Astrocyte of the spinal cord (primary cell): ENCODE measurements at regions not wholly inside any gene's neighbourhood (a gene's known extent, or its start where the extent isn't known, plus 50 kb on each side); places are given as distances from the start of the nearest gene placed in this dataset.

Experiments used
- DNase-seq: peaks from one replicate; pipeline ENCODE4 v3.0.0; 2011; ENCODE audit warnings: low read depth, low spot score
- H3K4me3 ChIP-seq: 2 replicates; pipeline ENCODE4 v1.5.1; 2011; ENCODE audit warnings: low read depth, mild to moderate bottlenecking, low read length, moderate library complexity
- in situ Hi-C: cut with HindIII; loops from 2 replicates; pipeline ENCODE4 v1.10.0; 2017; ENCODE audit warnings: low sequenced_read_pairs
- TF ChIP-seq, protein P1 (sequence below): IDR thresholded peaks from 2 replicates; pipeline ENCODE4 v1.5.1; 2012; ENCODE audit warnings: low read depth, mild to moderate bottlenecking, low read length, inconsistent platforms

DNA sequence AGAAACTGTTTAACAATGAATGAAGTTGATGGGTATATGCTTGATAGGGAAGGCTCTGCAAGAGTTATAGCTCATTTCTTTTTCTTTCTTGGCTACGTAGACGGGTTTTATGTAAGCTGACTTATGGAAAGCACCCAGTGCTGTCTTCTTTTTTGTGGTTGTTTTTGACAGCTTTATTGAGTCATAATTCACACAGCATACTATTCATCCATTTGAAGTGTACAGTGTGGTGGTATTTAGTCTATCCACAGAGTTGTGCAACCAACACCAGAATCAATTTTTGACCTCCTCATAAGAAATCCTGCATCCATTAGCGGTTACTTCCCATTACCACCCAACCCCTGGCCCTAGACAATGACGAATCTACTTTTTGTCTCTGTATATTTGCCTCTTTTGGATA lies 240.6 kb upstream of the KIAA1217 start:
- in situ Hi-C loops, result no loop called here
- TF ChIP-seq, protein P1, sequence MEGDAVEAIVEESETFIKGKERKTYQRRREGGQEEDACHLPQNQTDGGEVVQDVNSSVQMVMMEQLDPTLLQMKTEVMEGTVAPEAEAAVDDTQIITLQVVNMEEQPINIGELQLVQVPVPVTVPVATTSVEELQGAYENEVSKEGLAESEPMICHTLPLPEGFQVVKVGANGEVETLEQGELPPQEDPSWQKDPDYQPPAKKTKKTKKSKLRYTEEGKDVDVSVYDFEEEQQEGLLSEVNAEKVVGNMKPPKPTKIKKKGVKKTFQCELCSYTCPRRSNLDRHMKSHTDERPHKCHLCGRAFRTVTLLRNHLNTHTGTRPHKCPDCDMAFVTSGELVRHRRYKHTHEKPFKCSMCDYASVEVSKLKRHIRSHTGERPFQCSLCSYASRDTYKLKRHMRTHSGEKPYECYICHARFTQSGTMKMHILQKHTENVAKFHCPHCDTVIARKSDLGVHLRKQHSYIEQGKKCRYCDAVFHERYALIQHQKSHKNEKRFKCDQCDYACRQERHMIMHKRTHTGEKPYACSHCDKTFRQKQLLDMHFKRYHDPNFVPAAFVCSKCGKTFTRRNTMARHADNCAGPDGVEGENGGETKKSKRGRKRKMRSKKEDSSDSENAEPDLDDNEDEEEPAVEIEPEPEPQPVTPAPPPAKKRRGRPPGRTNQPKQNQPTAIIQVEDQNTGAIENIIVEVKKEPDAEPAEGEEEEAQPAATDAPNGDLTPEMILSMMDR, result no peak
- peak; percentile 0 for DNase-seq
- H3K4me3 ChIP-seq, result no peak overlapping the region

DNA sequence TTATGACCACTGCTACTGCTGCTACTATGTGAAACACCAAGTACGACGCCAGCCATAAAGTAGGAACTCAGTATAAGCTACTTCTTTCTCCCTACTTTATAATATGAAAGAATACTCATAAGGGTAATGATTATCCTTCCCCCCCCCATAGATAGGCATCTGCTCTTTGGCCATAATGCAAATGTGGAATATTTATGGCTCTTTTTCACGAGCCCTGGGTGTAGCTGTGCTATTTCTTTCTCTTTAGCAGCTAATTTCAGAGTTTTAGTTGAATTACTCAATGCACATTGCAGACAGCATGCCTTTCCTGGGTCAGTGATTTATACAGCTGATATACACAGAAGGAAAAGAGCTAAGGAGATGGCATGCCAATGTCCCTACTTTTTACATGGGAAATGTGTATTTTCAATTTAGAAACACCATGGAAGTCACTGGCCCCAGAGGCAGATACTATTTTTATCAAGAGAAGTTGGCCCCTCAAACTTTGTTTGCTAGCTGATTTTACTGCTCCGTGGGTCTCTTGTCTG lies 234.1 kb upstream of the KIAA1217 start:
- in situ Hi-C loops, result no loop called here
- no peak for DNase-seq
- TF ChIP-seq, protein P1, result no peak
- H3K4me3 ChIP-seq, result no peak overlapping the region

DNA sequence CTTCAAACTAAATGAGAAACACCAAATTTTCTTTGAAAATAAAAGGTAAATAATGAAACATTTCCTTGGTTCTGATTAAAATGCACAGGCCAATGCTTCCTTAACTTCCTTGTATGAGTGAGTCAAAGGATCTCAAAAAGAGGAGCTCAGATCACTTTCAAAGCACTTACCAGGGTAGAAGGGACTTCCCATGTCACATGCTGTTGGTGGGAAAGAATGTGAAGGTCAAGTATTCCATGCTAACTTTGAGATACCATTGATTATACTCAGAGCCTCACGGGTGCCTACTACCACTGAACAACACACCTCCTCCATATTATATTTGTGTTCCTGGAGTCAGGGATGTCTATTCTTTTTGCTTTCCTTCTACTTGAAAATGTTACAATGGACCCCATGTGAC lies 233.5 kb upstream of the KIAA1217 start:
- H3K4me3 ChIP-seq, result no peak overlapping the region
- in situ Hi-C loops, result no loop called here
- DNase-seq, result no peak
- TF ChIP-seq, protein P1, result no peak

DNA sequence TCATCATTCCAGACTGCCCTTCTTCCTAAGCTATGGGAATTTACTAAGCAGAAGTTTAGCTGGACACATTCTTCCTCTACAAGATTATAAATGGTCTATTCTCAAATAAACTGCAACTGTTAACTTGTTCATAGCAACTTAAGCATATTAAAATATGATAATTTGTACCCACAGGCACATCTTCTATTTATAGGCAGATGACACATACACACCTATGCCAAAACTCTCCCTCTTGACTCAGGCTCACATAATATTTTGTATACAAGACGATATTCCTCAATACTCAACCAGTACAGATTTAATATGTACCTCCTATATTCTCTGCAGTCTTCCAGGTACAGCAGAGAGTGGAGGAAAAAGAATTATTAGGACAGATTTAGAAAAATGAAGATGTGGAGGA lies 232.7 kb upstream of the KIAA1217 start:
- TF ChIP-seq, protein P1, result no peak
- H3K4me3 ChIP-seq, result no peak overlapping the region
- no peak for DNase-seq
- in situ Hi-C loops, result no loop called here

DNA sequence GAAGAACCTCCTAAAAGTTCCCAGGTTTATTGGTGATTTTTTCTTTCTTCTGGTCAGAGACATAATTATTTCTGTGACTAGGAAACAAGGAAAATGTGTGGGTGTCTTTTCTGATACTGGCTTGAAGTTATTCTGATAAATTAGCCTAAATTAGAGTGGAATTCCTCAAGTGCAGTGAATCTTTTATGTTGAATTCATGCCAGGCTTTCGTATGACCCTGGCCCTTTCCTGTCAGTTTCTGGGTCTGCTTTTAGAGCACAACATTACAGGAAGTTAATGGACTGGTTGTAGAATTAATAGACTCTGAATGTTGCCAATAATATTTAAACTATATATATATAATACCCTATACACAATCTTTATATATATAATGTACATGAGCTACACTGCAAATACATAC lies 230.6 kb upstream of the KIAA1217 start:
- in situ Hi-C loops, result no loop called here
- TF ChIP-seq, protein P1, result no peak
- DNase-seq, result no peak
- no peak overlapping the region for H3K4me3 ChIP-seq

DNA sequence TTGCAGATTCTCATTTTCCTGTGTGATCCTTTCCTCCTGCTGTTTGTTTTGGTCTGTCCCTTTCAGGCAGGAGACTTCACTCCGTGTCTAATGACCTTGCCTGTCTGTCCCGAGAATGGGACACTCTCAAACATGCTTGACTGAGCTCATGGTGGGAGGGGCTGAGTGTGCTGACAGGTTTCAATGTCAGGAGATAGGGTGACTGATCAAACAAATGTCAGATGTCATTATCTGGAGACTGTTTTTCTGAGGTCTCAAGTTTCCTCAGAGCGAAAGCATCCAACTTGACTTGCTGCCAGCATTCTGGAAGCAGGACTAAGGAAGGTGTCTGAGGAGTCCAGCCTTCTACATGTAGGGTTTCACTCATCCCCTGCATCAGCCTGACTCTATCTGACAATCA lies 228.8 kb upstream of the KIAA1217 start:
- in situ Hi-C loops, result no loop called here
- DNase-seq, result no peak
- no peak overlapping the region for H3K4me3 ChIP-seq
- TF ChIP-seq, protein P1, result no peak
